GM12875 (cell line): ENCODE measurements at regions not wholly inside any gene's neighbourhood (a gene's known extent, or its start where the extent isn't known, plus 50 kb on each side); places are given as distances from the start of the nearest gene placed in this dataset.

Experiments used
- H3K4me3 ChIP-seq: one replicate; pipeline ENCODE4 v1.5.1; 2011; ENCODE audit warnings: low read depth, low read length, control low read depth
- TF ChIP-seq, protein P1 (sequence below): IDR thresholded peaks from 2 replicates; pipeline ENCODE4 v1.5.1; 2011; ENCODE audit warnings: low read depth, mild to moderate bottlenecking, control low read depth, inconsistent platforms, low read length, moderate library complexity, borderline replicate concordance; ENCODE audit not compliant: insufficient read depth

DNA sequence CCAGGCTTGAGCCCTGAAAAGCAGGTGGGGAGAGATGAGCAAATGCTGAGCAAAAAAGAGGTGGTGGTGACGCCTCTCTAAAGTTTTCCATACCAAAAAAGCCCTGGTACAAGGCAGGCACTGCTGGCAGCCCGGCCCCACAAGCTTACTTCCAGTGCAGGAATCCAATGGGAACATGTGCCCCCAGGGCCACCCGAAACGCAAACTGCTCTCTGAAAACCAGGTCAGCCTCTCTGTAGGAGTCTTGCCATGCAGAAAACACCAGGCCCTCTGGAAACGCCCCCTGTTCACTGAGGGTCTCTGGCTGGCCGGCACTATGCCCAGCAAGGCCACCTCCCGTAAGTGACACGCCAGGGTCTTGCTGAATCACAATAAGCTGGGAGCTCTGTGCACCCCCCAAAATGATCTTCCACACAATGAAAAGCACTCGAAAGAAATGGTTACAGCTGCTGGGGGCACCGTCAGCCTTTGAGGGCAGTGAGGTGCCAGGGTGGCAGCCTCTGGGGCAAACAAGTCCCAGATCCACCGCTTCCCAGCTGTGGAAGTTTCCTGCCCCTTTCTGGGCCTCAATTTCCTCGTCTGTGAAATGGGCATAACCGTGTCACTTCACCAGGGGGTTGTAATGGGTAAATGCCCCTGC, 170.5 kb downstream of the TOMM20 start:
- TF ChIP-seq, protein P1, sequence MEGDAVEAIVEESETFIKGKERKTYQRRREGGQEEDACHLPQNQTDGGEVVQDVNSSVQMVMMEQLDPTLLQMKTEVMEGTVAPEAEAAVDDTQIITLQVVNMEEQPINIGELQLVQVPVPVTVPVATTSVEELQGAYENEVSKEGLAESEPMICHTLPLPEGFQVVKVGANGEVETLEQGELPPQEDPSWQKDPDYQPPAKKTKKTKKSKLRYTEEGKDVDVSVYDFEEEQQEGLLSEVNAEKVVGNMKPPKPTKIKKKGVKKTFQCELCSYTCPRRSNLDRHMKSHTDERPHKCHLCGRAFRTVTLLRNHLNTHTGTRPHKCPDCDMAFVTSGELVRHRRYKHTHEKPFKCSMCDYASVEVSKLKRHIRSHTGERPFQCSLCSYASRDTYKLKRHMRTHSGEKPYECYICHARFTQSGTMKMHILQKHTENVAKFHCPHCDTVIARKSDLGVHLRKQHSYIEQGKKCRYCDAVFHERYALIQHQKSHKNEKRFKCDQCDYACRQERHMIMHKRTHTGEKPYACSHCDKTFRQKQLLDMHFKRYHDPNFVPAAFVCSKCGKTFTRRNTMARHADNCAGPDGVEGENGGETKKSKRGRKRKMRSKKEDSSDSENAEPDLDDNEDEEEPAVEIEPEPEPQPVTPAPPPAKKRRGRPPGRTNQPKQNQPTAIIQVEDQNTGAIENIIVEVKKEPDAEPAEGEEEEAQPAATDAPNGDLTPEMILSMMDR, result no peak
- H3K4me3 ChIP-seq, result no peak overlapping the region

DNA sequence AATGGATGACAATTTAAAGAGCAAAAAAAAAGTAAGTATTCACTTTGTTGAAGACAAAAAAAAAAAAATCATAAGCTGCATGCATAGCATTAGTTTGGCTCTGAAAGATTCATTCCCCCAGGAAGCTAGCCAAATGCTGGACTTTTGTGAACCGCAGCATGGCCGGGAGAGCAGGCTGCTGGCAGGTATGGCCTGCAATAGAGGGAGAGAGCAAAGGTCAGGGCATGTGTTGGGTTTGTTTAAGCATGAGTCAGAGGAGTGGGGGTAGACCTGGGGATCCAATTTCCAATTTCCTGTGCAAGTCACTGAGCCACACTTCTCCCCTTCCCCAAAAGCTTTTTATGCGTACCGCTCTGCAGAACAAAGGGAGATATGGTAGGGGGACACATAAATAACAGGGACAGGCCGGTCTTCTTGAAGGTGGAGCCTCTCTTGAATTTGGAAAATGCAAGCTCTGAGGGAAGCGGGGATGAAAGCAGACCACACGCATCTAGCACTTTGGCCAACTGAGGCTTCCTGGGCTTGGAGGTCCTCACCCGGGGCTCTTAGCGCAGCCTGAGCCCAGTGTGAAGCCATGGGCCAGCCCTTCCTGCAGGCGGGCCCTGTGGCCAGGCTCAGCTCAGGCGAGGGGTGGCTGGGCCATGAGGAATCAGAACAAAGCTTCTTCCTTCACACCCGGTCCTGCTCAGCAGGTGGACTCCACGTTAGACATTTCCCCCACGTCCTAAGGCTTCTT, 171.1 kb downstream of the TOMM20 start:
- H3K4me3 ChIP-seq, result no peak overlapping the region
- TF ChIP-seq, protein P1, result no peak

DNA sequence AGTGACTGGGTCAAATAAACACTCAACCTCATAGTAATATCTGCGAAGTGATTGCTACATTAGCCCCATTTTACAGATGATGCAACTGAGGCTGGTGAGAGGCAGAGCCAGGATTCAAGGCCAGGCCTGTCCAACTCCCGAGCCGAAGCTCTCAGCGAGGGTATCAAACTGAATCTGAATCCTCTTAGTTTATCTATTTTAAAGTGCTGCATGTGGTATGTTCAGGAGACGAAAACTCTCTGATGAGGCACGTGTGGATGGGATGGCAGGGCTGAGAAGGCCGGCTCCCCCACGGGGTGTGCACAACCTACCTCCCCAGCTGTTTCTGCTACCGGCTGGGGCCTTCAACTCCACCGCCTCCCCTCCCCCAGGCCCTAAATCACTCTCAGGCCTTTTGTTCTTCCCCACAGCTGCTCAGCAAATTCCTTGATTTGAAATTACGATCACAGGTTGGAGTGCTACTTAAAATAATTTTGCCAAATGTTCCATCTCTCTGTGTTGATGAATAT, 171.8 kb downstream of the TOMM20 start:
- TF ChIP-seq, protein P1, result no peak
- H3K4me3 ChIP-seq, result no peak overlapping the region

DNA sequence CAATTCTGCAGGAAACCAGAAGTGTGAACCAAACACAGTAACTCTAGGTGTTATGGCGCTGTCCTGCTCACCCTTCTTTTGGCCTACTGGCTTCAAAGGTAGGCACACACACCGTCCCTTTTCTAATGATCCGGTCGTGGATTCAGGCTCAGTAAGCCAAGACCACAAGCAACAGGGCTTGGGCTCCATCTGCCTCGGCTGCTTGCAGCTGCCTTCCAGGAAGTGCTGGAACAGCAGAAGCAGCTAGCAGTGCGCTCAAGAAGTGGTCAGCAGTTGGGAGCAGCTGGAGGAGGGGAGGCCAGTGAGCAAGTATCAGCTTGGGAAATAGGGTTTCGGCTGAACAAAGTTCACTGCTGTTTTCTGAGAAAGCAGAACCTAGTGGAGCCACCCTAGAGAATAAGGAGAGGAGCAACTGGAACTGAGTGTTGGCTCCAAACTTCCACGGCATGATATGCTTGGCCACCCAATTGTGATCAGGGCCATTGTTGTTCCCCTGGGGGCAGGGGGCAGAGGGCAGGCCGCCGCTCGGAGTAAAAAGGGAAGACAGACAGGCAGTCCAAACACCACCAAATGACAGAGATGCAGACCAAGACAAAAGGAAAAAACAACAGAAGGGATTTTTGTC, 173.4 kb downstream of the TOMM20 start:
- TF ChIP-seq, protein P1, result no peak
- no peak overlapping the region for H3K4me3 ChIP-seq

DNA sequence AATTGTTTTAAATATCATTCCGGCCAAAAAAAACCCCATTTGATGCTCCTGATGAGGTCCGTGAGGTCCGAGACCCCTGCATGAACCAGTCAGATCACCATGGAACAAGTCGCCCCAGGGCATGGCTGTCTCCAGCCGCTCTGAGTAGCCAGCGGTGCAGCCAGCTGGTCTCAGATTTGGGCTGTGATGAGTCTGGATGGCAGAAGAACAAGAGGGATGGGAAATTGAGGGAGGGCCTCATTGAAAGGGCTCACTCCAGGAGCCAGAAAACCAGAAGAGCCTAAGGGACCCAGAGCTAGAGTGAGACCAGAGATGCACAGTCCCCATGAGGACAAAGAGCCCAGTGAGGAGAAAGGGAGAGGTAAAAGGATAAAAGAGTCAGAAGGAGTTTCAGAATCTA, 174.0 kb downstream of the TOMM20 start:
- no peak overlapping the region for H3K4me3 ChIP-seq
- TF ChIP-seq, protein P1, result no peak

DNA sequence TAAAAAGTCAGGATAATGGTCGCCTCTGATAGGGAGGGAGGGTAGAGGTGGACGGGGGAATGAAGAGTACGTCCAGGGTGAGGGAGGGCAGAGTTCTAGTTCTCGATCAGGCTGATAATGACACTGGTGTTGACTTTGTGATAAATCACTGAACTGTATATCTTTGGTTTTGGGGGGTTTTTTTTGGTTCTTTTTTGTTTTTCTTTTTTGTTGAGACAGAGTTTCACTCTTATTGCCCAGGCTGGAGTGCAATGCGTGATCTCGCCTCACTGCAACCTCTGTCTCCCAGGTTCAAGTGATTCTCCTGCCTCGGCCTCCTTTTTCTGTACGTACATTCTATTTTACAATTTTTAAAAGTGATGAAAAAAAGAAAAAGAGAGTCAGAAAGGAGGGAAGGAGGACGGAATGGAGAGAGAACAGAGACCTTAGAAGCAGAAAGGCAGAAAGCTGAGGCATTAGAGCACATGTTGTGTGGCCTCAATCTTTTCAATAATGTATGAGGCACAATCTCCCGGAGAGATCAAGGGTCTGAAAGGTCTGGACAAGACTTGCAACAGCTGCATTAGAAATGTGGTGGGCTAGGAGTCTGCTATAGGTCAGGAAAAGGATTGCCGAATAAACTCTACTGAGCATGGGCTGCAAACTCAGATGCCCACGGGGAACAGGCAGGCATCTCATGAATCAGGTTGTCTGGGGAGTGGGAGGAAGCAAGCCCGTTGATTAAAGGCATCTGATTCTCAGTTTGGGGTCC, 174.8 kb downstream of the TOMM20 start:
- peak overlapping the region; percentile 3 for H3K4me3 ChIP-seq
- TF ChIP-seq, protein P1, result no peak
